PFSK-1 (cell line): ENCODE measurements at regions not wholly inside any gene's neighbourhood (a gene's known extent, or its start where the extent isn't known, plus 50 kb on each side); places are given as distances from the start of the nearest gene placed in this dataset.

Experiments used
- FOXP2 ChIP-seq: optimal IDR thresholded peaks from 2 replicates; pipeline ENCODE3; 2011; ENCODE audit warnings: borderline replicate concordance, control low read depth, inconsistent platforms; ENCODE audit not compliant: insufficient read depth; ENCODE audit errors: extremely low read length, extremely low read depth
- POLR2AphosphoS5 ChIP-seq: IDR thresholded peaks from 2 replicates; pipeline ENCODE4 v1.6.1; 2012; ENCODE audit warnings: low read depth, mild to moderate bottlenecking, control low read depth, low read length, moderate library complexity
- REST ChIP-seq, 2 experiments: IDR thresholded peaks; 2 replicates each; pipeline versions ENCODE4 v1.6.1 to v1.8.0; 2011 to 2012; ENCODE audit warnings: low read depth in 2 of 2, low read length in 2 of 2, control low read depth in 1 of 2, inconsistent platforms in 1 of 2, mild to moderate bottlenecking in 1 of 2, moderate library complexity in 1 of 2; ENCODE audit not compliant: insufficient read depth in 1 of 2
- SIN3A ChIP-seq: IDR thresholded peaks from 2 replicates; pipeline ENCODE4 v1.6.1; 2012; ENCODE audit warnings: mild to moderate bottlenecking, low read length, moderate library complexity, borderline replicate concordance; ENCODE audit not compliant: insufficient read depth
- TAF1 ChIP-seq: IDR thresholded peaks from 2 replicates; pipeline ENCODE4 v1.6.1; 2012; ENCODE audit warnings: low read length, control low read depth, borderline replicate concordance; ENCODE audit not compliant: insufficient read depth

GRCh38 chr19:32039440-32039839, 306.0 kb upstream of the ZNF507 start:
- no peak for TF ChIP-seq TAF1
- no peak for TF ChIP-seq REST (IDR thresholded peaks at IDR 0.05; ENCODE audit: insufficient read depth in 1 of 2, low read depth in 2 of 2, low read length in 2 of 2)
- no peak for TF ChIP-seq SIN3A
- no peak for TF ChIP-seq FOXP2
- no peak for TF ChIP-seq POLR2AphosphoS5

- TF ChIP-seq SIN3A (no peak), TAF1 (no peak)
Measured at GRCh38 chr19:32040236-32040635, 305.2 kb upstream of the ZNF507 start.

- no peak for TF ChIP-seq TAF1
- no peak for TF ChIP-seq FOXP2
- no peak for TF ChIP-seq POLR2AphosphoS5
- no peak for TF ChIP-seq SIN3A
- no peak for TF ChIP-seq REST (IDR thresholded peaks at IDR 0.05; ENCODE audit: insufficient read depth in 1 of 2, low read depth in 2 of 2, low read length in 2 of 2)
Measured at GRCh38 chr19:32041681-32042292, 303.6 kb upstream of the ZNF507 start.

GRCh38 chr19:32047788-32048187, 297.6 kb upstream of the ZNF507 start:
- TF ChIP-seq SIN3A = no peak
- no peak for TF ChIP-seq TAF1
- no peak for TF ChIP-seq REST (IDR thresholded peaks at IDR 0.05; ENCODE audit: insufficient read depth in 1 of 2, low read depth in 2 of 2, low read length in 2 of 2)
- no peak for TF ChIP-seq POLR2AphosphoS5
- no peak for TF ChIP-seq FOXP2

GRCh38 chr19:32053376-32053775, 292.0 kb upstream of the ZNF507 start:
- TF ChIP-seq FOXP2 = no peak
- TF ChIP-seq POLR2AphosphoS5 = no peak
- no peak for TF ChIP-seq TAF1
- TF ChIP-seq SIN3A = no peak
- TF ChIP-seq REST (IDR thresholded peaks at IDR 0.05; ENCODE audit: insufficient read depth in 1 of 2, low read depth in 2 of 2, low read length in 2 of 2) = no peak
